ENCODE measurements at regions not wholly inside any gene's neighbourhood (a gene's known extent, or its start where the extent isn't known, plus 50 kb on each side); places are given as distances from the start of the nearest gene placed in this dataset.

DNA sequence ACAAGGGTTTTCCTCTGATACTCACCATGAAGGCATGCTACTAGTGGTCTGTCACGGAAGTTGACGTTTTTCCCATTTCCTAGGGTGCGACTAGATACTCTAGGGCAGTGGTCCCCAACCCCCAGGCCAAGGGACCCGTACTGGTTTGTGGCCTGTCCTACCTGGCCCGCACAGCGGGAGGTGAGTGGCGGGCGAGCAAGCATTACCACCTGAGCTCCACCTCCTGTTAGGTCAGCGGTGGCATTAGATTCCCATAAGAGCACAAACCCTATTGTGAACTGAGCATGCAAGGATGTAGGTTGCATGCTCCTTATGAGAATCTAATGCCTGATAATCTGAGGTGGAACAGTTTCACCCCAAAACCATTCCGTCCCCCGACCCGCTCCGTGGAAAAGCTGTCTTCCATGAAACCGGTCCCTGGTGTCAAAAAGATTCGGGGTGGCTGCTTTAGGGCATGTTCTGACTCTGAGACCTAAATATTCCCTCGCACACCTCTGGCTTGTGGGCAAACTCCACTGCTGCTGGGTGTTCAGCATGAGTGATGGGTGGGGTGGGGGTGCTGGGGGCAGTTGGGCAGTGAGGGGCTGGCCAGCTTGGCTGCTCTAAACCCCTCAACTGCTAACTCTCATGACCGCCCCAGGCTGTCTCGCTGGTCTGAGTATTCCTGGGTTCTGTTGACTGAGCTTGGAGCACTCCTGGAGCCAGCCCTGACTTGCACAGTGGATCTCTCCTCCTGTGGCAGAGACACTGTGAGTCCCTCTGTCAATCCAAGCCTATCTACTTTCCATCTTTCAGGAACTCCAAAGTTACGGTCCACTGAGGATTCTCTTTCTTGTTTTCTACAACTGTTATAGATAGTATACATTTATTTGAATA lies 78.3 kb upstream of the NEK6 start:
- no peak for DNase-seq

DNA sequence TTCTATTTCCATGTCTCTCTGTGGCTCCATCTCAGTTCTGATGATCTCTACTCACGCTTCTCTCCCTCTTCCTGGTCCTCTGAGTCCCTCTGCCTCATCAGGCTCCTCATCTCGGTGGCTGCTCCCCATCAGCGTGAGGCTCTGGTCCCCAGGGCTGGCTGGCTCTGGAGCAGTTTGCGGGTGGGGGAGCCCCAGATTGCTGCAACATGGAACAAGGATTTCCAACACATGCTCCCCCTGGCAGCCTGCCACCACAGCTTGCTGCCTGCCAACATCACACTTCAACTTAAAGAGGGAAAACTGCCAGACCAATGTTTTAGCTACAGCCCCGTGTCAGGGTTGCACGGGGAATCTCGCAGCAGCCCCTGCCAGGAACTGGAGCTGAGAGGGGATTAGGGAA lies 77.2 kb upstream of the NEK6 start:
- peak; percentile 7 to 78 for DNase-seq

DNA sequence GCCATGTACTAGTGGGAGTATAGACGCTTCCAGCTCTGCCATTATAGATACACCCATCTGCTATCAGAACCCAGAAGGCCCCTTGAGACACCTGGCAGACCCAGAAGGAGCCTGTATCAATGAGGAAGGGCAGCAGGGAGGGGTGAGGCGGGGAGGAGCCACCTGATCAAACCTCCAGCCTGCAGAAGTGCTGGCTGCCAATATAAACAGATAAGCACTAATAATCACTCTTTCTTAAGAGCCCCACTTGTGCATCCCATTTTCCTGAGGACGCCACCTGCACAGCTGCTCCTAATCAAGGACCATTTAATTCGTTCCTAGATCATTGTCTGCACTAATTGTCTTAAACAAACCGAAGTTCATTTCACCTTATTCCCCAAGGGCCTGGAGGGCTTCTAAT lies 75.0 kb upstream of the NEK6 start:
- no peak for DNase-seq

DNA sequence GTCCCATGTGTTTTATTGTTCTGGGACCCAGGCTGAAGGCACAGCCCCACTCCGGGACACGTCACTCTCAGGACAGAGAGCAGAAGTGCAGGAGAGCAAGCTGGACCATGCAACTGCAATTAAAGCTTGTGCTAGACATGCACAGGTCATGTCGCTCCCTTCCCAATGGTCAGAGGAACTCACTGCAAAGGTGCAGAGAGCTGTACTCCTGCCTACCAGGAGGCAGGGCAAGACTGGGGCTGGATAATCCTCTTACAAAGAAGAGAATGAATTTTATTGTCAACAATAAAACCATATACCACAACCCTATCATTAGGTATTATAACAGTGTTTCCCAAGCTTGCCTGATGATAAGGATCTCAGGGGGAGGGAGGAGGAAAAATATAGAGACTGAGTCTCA lies 74.0 kb upstream of the NEK6 start:
- no peak for DNase-seq

DNA sequence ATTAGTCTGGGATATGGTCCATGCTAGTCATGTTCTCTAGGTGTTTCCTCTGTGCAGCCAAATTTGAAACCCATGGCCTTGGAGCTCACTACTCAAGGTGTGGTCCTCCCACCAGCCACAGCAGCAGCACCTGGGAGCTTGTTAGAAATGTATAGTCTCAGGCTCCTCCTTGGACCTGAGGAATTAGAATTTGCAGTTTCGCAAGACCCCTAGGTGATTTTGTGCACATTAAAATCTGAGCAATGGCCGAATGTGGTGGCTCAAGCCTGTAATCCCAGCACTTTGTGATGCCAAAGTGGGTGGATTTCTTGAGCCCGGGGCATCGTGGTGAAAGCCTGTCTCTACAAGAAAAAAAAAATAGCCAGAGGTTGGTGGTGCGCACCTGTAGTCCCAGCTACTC lies 72.3 kb upstream of the NEK6 start:
- no peak for DNase-seq

DNA sequence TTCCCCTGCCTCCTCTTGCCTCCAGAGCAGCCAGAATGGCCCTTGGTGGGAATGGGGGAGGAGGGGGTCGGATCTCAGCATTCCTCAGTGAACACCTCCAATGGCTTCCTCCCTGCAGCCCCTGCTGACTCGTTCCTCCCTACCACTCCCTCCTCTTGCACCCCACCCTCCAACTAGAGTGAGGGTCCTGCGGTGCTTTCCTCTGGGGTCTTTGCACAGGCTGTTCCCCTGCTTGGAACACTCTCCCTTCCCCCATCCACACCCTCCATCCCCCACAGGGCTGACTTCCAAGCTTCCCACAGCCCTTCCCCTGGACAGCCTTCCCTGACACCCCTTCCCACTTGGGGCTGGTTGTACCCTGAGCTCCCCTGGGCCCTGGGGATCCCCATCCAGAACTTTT lies 70.4 kb upstream of the NEK6 start:
- no peak for DNase-seq

DNA sequence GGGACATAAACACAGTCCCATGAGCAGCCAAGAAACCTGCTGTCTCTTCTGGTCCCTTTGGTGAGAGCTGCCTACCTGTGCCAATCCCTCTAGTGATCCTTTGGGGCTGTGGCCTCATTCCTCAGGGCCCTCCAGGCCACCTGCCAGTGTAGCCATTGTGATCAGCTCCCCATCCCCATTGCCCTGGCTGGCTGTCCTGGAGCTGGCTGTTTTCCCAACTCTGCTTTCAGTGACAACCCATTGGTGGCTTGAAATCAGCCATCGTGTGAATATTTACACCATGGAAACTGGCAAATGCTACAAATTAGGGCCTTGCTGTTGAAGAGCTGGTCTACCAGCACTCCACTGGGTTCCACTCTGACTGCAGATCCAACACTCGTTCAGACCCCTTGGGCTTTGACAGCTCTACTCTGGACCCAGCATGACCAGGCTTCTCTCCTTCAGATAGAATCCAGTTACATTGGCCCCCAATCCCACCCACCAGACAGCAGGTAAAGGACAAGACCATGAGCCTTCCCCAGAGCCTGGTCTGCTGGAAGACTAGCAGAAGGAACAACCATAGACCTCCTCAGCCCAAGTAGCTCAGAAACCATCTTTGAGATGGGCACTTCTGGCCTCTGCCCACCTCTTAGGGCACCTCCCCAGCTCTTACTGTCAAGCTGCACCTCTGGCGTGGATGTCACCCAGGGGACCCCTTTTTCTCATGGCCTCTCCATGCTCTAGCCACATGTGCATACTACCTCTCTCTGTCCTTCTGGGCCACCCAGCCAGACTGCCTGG lies 69.2 kb upstream of the NEK6 start:
- no peak for DNase-seq

DNA sequence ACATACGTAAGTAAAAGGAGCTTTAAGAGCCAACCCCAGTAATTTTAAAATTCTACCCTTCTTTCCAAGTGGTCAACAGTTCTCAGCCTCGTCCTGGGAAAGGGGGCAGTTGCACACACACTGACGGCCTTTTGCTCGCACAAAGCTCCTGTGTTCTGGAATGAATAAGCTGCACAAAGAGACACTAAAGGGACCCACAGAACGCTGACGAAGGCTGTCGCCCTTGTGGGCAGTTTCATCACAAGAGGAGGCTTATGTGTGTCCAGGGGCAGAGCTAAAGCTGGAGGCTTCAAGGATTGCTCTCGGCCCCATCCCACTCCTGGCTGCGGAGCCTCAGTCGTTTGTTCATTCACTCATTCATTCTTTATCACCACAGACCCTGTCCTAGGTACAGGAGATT lies 67.0 kb upstream of the NEK6 start:
- no peak for DNase-seq

DNA sequence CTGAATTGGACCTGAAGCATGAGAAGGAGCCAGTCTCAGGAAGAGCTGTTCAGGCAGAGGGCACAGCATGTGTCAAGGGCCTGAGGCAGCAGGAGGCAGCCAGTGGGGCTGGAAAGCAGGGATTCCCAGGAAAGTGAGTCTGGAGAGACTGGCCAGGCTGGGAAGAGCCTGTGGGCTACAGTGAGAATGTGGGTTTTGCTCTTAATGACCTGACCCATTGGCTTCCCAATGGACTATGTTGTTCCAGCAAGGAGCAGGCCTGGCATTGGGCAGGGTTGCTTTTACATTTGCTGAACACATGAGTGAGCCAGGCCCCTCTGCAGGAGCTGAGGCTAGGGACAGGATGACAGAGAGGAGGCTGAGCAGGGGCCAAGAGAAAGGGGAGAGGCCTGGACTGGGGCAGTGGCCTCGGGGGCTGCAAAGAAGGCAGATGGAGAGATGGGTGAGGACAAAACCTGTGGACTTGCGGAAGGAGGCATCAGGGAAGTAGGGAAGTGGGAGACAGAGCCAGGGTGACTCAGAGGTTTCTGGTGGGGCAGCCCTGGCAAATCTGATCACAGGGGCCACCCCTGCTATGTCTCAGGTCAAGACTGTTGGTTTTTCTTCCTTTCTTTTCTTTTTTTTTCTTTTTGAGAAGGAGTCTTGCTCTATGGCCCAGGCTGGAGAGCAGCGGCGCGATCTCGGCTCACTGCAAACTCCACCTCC lies 65.9 kb upstream of the NEK6 start:
- DNase-seq, result no peak

DNA sequence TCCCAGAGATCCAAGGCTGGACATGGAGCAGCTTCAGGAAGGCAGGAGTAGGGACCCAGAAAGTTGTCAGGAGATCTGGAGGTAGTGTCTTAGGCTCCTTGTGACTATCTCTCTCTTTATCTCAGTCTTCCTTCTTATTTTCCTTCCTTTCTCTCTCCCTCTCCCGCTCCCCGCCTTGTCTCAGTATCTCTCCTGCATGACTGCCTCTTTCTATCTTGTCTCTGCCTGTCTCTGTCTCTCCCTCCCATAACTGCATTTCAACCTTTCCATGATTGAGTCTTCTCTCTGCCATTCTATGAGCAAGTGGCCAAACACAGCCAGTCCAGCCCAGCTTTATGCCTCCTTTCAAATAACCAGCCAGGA lies 61.0 kb upstream of the NEK6 start:
- DNase-seq, result no peak

DNA sequence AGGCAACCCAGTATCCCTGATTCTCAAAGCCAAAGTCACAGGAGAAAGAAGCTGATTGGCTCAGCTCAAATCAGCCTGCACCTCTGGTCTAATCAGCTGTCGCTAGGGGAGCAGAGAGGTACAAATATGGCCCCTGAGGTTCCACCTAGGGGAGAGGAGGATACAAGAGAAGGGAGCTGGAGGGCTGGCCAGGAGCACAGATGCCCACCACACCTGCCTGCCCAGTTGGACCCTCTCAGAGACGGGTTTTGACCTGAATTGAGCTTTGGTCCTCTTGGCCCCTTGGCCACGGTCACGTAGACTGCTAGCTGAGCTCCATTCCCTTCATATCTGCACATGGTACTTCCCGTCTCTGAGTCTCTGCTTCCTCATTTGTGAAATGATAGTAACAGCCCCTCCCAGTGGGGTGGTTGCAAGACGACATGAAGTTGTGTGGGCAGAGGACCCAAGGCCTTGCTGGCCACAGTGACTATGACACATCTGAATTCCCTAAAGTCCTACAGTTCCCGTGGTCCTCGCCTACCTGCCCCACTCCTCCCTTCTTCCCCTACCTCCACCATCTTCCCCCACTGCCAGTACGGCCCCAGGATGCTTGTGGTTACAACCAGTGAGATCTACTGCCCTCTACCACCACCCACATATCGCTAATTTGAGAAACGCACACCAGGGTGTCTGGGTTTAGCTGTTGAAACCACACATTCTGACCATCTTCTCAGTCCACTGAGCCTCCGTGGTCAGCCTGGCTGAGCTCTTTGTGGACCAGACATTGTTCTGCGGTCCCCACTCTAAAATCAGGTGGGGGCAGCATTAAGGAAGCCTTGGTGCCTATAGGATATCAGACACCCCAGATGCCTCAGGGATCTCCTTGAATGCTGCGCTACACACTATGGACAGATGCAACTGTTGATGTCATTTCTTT lies 60.3 kb upstream of the NEK6 start:
- DNase-seq, result no peak

DNA sequence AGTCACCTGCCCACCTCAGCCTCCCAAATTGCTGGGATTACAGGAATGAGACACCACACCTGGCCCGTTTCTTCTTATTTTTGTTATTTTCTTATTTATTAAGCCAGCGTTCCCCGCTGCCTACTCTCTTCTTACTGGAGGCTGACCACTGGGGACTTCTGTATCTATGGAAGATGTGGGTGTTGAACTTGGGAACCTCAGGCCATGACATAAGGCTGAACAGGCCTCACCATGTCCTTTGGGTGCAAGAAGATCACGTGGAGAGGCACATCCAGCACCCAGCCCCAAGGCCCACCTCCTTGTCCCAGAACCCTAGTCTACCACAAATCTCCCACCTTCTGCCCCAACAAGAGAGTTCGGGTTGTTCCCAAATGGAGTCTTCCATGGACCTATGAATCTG lies 59.4 kb upstream of the NEK6 start:
- DNase-seq, result no peak

DNA sequence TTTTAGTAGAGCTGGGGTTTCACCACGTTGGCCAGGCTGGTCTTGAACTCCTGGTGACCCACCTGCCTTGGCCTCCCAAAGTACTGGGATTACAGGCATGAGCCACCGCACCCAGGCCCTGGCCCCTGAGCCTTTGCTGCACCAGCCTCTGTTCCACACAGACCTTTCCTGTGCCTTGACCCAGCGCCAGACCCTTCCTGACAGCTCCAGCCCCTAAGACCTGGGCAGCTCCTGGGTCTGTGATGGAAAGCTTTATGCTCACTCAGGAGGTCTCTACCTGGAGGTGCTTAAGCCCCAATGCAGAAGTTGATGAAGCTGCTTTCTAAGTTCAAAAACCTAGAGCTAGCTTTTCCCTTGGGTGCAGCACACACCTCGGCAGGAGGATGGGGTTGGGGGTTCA lies 58.8 kb upstream of the NEK6 start:
- no peak for DNase-seq

DNA sequence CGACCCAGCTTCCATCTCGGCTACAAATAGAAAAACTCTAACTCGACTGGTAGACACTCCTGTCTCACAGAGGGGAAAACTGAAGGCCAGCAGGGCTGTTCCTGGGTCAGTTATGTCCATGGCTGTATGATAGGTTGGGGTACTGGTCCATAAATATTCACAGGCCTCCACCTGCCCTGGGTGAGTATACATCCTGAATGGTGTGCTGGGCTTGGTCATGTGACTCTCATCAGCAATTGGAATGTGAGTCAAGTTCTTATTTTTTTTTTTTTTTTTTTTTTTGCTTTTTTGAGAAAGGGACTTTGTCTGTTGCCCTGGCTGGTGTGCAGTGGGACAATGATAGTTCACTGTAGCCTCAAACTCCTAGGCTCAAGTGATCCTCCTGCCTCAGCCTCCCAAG lies 58.3 kb upstream of the NEK6 start:
- no peak for DNase-seq

DNA sequence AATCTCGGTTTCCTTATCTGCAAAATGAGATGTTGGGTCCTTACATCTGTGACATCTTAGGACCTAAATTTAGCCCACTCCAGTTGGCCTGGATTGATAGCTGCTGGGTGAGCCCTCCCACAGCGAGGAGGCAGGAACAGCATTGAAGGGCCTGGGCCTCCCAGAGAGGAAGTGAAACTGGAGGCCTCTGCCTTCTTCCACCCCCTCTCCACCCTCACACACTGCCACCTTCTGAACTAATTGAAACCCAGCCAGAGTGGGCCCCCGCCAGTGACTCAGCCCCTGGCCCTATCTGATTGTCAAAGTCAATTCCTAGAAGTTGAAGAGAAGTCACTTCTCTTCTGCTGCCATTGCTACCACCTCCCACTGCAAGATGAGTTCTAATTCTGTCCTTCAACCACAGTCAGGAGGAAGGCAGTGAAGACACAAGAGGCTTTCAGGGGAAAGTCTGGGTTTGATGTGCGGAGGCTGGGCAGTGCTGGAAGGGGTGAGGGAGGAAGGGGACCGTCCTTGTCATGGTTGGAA lies 55.2 kb upstream of the NEK6 start:
- DNase-seq, result no peak

DNA sequence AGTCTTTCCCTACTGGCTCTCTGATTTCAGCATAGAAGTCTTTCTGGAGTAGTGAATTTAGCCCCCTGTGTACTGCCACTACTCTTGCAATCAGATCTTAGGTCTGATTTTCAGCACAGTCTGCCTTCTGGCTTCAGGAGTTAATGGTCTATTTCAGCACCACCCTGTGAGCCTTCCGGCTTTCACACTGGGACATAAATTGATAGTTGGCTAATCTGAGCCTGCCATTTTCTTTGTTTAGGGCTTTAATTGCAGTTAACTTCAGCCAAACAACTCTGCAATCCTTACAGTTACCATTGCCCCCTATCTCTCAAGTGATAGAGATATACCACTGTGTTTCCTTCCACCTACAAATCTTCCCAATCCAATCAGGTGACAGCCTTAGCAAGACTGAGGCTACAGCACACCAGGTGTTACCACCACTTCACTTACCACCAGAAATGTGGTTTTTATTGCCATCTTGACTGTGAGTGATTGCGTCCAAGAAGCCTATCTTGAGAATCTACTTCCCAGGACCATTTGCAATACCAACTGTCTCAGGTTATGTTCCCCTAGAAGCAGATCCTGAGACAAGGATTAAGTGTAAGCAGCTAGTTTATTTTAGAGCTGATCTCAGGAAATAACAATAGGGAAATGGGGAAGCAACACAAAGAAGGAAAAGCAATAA lies 51.9 kb upstream of the NEK6 start:
- DNase-seq, result no peak

DNA sequence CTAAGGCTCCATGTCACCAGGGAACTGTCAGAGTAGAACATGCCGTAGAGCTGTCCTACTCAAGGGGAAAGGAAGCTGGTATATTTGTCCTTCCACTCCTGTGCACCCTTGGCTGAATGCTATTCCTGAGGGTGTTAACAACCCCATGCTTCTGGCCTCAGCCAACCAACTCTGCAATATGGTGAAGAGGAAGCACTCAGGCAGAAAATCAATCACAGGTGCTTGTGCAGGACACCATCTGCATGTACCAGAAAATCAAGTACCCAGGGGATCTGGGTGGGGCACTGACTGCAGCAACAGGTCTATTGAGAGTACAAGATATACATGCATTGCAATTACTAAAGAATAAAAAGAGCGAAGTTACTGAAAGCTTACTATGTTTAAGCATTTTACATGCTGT lies 51.4 kb upstream of the NEK6 start:
- peak; percentile 4 to 62 for DNase-seq
